OCI-LY7 (cell line): ENCODE measurements at regions not wholly inside any gene's neighbourhood (a gene's known extent, or its start where the extent isn't known, plus 50 kb on each side); places are given as distances from the start of the nearest gene placed in this dataset.

Source experiments
- BruUV-seq: library from RNA; stranded (reverse); fragments of 400-500 nt; replicated peaks from 2 replicates; lab custom pipeline; 2021; lab: Mats Ljungman, UMichigan
- CTCF ChIA-PET: fragments of 300-600 bp; sonication (Branson Sonifier 250); formaldehyde crosslinking; loops from one replicate; lab custom pipeline; 2022; ENCODE audit warnings: antibody characterized with exemption; ENCODE audit not compliant: unreplicated experiment; lab: Charles Lee
- POLR2A ChIA-PET: fragments of 300-600 bp; sonication (Branson Sonifier 250); formaldehyde crosslinking; loops from one replicate; lab custom pipeline; 2022; ENCODE audit warnings: antibody characterized with exemption; lab: Charles Lee
- DNase-seq: peaks from one replicate; pipeline ENCODE4 v3.0.0-alpha.2; 2015; ENCODE audit warnings: low spot score
- H2AFZ ChIP-seq: fragments of 200-600 bp; sonication (generic), shearing (Covaris generic); 2 replicates; pipeline ENCODE4 v1.6.1; 2014; ENCODE audit warnings: mild to moderate bottlenecking, antibody characterized with exemption, low read length, moderate library complexity
- H3K27ac ChIP-seq: fragments of 200-600 bp; sonication (generic); 2 replicates; pipeline ENCODE4 v1.5.1; 2014; ENCODE audit warnings: mixed run types, low read depth, mild to moderate bottlenecking, moderate library complexity, low read length, inconsistent platforms; ENCODE audit not compliant: poor library complexity, severe bottlenecking
- H3K36me3 ChIP-seq: fragments of 200-600 bp; sonication (generic); 2 replicates; pipeline ENCODE4 v1.6.1; 2014; ENCODE audit warnings: mild to moderate bottlenecking, antibody characterized with exemption, low read length, moderate library complexity, mixed read lengths; ENCODE audit not compliant: insufficient read depth
- H3K4me1 ChIP-seq: fragments of 200-600 bp; sonication (generic); 2 replicates; pipeline ENCODE4 v1.5.1; 2014; ENCODE audit warnings: mild to moderate bottlenecking, low read length; ENCODE audit not compliant: insufficient read depth, poor library complexity, severe bottlenecking
- H3K4me2 ChIP-seq: fragments of 200-600 bp; sonication (generic); 2 replicates; pipeline ENCODE4 v1.6.1; 2014; ENCODE audit warnings: mild to moderate bottlenecking, low read length
- H3K4me3 ChIP-seq: fragments of 200-600 bp; sonication (generic); 2 replicates; pipeline ENCODE4 v1.5.1; 2014; ENCODE audit warnings: mild to moderate bottlenecking, low read depth, low read length; ENCODE audit not compliant: poor library complexity, severe bottlenecking
- H3K79me2 ChIP-seq: fragments of 200-600 bp; sonication (generic); 2 replicates; pipeline ENCODE4 v1.6.1; 2016; ENCODE audit warnings: low read depth, mild to moderate bottlenecking, low read length, moderate library complexity, mixed read lengths; ENCODE audit not compliant: insufficient read depth
- H3K9me2 ChIP-seq: fragments of 200-600 bp; sonication (generic); 2 replicates; pipeline ENCODE4 v1.6.1; 2016; ENCODE audit warnings: mild to moderate bottlenecking, low read length, mixed read lengths; ENCODE audit not compliant: insufficient read depth
- H3K9me3 ChIP-seq: fragments of 200-600 bp; sonication (generic); 2 replicates; pipeline ENCODE4 v1.6.1; 2014; ENCODE audit warnings: mild to moderate bottlenecking, mixed run types, low read length, mixed read lengths
- H4K20me1 ChIP-seq: fragments of 200-600 bp; sonication (generic); 2 replicates; pipeline ENCODE4 v1.6.1; 2014; ENCODE audit warnings: mild to moderate bottlenecking, antibody characterized with exemption, low read length, moderate library complexity, mixed read lengths; ENCODE audit not compliant: insufficient read depth
- CTCF ChIP-seq: fragments of 200-600 bp; sonication (generic); conservative IDR thresholded peaks from 2 replicates; pipeline ENCODE4 v1.5.1; 2014; ENCODE audit warnings: mild to moderate bottlenecking, antibody characterized with exemption, low read length, moderate library complexity, mixed read lengths
- EZH2phosphoT487 ChIP-seq: fragments of 200-600 bp; sonication (generic); IDR thresholded peaks from 2 replicates; pipeline ENCODE4 v1.6.1; 2018; ENCODE audit warnings: low read depth, borderline replicate concordance, mild to moderate bottlenecking, mixed run types, antibody characterized with exemption, low read length, moderate library complexity, mixed read lengths
- intact Hi-C: fragments of 100-400 bp; cut with micrococcal nuclease; formaldehyde crosslinking; loops from one replicate; pipeline ENCODE4 v1.10.0; 2022; ENCODE audit not compliant: unreplicated experiment

GRCh38 chr6:112639391-112639831 lies 292.3 kb downstream of the RFPL4B start:
- Histone ChIP-seq H3K9me3 (no peaks in the 10 kb centered on the region), H4K20me1 (no peaks in the 10 kb centered on the region), H3K9me2 (no peaks in the 10 kb centered on the region), H2AFZ (no peak overlapping the region), H3K4me2 (no peak overlapping the region), H3K4me3 (no peak overlapping the region), H3K27ac (no peak overlapping the region), H3K79me2 (no peaks in the 10 kb centered on the region), H3K4me1 (no peaks in the 10 kb centered on the region), H3K36me3 (no peaks in the 10 kb centered on the region)
- CTCF ChIA-PET: no interaction called here
- no peak for TF ChIP-seq CTCF
- TF ChIP-seq EZH2phosphoT487: no peak
- intact Hi-C loops: no loop called here
- POLR2A ChIA-PET: no interaction called here
- no peak for DNase-seq
- no TSS peak for BruUV-seq

DNA sequence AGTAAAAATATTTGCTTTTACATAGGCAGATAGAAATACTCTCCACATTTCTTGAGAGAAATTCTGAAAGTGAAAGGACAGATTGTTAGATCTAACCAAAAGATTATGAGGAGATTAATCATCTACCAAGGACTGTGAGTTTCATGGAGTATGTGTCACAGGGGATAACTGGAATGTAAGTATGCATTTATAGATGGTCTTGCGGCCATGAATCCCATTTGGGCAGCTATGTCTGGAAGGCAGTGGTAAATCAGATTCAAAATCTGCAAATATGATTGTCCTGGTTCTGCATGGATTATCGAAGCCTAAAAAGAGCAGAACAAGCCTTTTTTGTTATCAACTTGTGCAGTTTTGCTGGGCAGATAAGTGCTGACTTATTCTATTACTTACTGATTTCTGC lies 293.8 kb downstream of the RFPL4B start:
- DNase-seq: no peak
- H3K79me2 ChIP-seq: no peaks in the 10 kb centered on the region
- H3K4me3 ChIP-seq: no peak overlapping the region
- no peaks in the 10 kb centered on the region for H3K9me2 ChIP-seq
- no TSS peak for BruUV-seq
- POLR2A ChIA-PET: no interaction called here
- CTCF ChIA-PET: no interaction called here
- H3K36me3 ChIP-seq: no peaks in the 10 kb centered on the region
- H3K4me2 ChIP-seq: no peak overlapping the region
- no peaks in the 10 kb centered on the region for H3K4me1 ChIP-seq
- H4K20me1 ChIP-seq: no peaks in the 10 kb centered on the region
- TF ChIP-seq EZH2phosphoT487: no peak
- intact Hi-C loops: no loop called here
- H3K9me3 ChIP-seq: no peaks in the 10 kb centered on the region
- no peak overlapping the region for H3K27ac ChIP-seq
- no peak overlapping the region for H2AFZ ChIP-seq

DNA sequence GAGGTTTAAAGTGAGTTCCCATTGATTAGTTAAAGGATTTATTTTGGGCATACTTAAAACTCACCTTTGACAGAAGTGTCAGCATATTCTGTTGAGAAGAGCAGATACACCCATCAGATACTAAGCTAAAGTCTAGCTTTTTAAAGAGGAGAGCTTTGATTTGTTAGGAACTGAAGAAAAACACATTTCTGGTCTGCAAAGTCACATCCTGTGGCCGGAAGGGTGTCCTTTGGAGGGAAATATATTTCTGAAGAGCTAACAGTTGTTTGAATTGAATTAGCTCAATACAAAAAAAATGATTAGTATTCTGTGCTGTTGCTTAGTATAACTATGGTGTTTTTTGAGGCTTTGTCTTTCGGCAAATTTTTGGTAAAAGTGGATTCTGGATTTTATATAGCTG lies 302.7 kb downstream of the RFPL4B start:
- POLR2A ChIA-PET: interaction anchor here (1.1 kb wide), 1 partner anchor 9 kb away, joined by 3 read pairs; no protein-coding TSS in a partner anchor
- H3K36me3 ChIP-seq: no peaks in the 10 kb centered on the region
- CTCF ChIA-PET: no interaction called here
- no peak overlapping the region for H2AFZ ChIP-seq
- no peak overlapping the region for H3K27ac ChIP-seq
- H3K79me2 ChIP-seq: no peaks in the 10 kb centered on the region
- H4K20me1 ChIP-seq: no peaks in the 10 kb centered on the region
- DNase-seq: no peak
- no peak overlapping the region for H3K4me2 ChIP-seq
- H3K4me1 ChIP-seq: no peaks in the 10 kb centered on the region
- H3K9me3 ChIP-seq: no peaks in the 10 kb centered on the region
- TF ChIP-seq EZH2phosphoT487: no peak
- no peak for TF ChIP-seq CTCF
- no peaks in the 10 kb centered on the region for H3K9me2 ChIP-seq
- intact Hi-C loops: no loop called here
- no TSS peak for BruUV-seq
- no peak overlapping the region for H3K4me3 ChIP-seq
